PC-3 (cell line): ENCODE measurements at regions not wholly inside any gene's neighbourhood (a gene's known extent, or its start where the extent isn't known, plus 50 kb on each side); places are given as distances from the start of the nearest gene placed in this dataset.

ENCODE experiments used
- ATAC-seq: fragments of 200-7000 bp; cut with Tn5 transposase; 2 replicates; pipeline ENCODE4 v1.9.1; 2020; ENCODE audit warnings: mild to moderate bottlenecking, moderate library complexity
- BruUV-seq: library from RNA; stranded (reverse); fragments of 400-500 nt; replicated peaks from 2 replicates; lab custom pipeline; 2021; lab: Mats Ljungman, UMichigan
- CTCF ChIA-PET: fragments of 300-600 bp; sonication (Branson Sonifier 250); formaldehyde crosslinking; loops from one replicate; lab custom pipeline; 2022; ENCODE audit warnings: antibody characterized with exemption; lab: Charles Lee
- POLR2A ChIA-PET: fragments of 300-600 bp; sonication (Branson Sonifier 250); formaldehyde crosslinking; loops from one replicate; lab custom pipeline; 2022; ENCODE audit warnings: antibody characterized with exemption; ENCODE audit not compliant: unreplicated experiment; lab: Charles Lee
- DNase-seq: peaks from one replicate; pipeline ENCODE4 v3.0.0-alpha.2; 2015
- H2AFZ ChIP-seq: fragments of 300-600 bp; sonication (generic); 2 replicates; pipeline ENCODE4 v1.6.0; 2016; ENCODE audit warnings: antibody characterized with exemption, low read length
- H3F3A ChIP-seq: fragments of 300-600 bp; sonication (generic); one replicate; pipeline ENCODE4 v1.6.0; 2017; ENCODE audit warnings: antibody characterized with exemption, low read length, control low read depth, mild to moderate bottlenecking; ENCODE audit not compliant: unreplicated experiment
- H3K27ac ChIP-seq: fragments of 300-600 bp; sonication (generic); 2 replicates; pipeline ENCODE4 v1.5.1; 2016; ENCODE audit warnings: mild to moderate bottlenecking, low read length
- H3K27me3 ChIP-seq: fragments of 300-600 bp; sonication (generic); 2 replicates; pipeline ENCODE4 v1.6.1; 2016; ENCODE audit warnings: low read length, mixed read lengths
- H3K36me3 ChIP-seq: fragments of 300-600 bp; sonication (generic); 2 replicates; pipeline ENCODE4 v1.6.1; 2016; ENCODE audit warnings: low read depth, mixed run types, low read length, mixed read lengths
- H3K4me1 ChIP-seq: fragments of 300-600 bp; sonication (generic); 2 replicates; pipeline ENCODE4 v1.5.1; 2016; ENCODE audit warnings: low read length; ENCODE audit not compliant: insufficient read depth
- H3K4me2 ChIP-seq: fragments of 300-600 bp; sonication (generic); 2 replicates; pipeline ENCODE4 v1.6.0; 2016; ENCODE audit warnings: low read length
- H3K4me3 ChIP-seq: fragments of 300-600 bp; sonication (generic); 2 replicates; pipeline ENCODE4 v1.5.1; 2016; ENCODE audit warnings: mild to moderate bottlenecking, low read length, mixed read lengths
- H3K79me2 ChIP-seq: fragments of 300-600 bp; sonication (generic); 2 replicates; pipeline ENCODE4 v1.6.1; 2017; ENCODE audit warnings: low read length, mixed read lengths
- H3K9ac ChIP-seq: fragments of 300-600 bp; sonication (generic); 2 replicates; pipeline ENCODE4 v1.6.0; 2016; ENCODE audit warnings: mild to moderate bottlenecking, low read length
- H3K9me2 ChIP-seq: fragments of 300-600 bp; sonication (generic); replicated peaks from 2 replicates; pipeline ENCODE4 v1.6.1; 2016; ENCODE audit warnings: mixed run types, low read length, mixed read lengths
- H3K9me3 ChIP-seq: fragments of 300-600 bp; sonication (generic); 2 replicates; pipeline ENCODE4 v1.6.1; 2016; ENCODE audit warnings: low read length, mixed read lengths
- H4K20me1 ChIP-seq: fragments of 300-600 bp; sonication (generic); 2 replicates; pipeline ENCODE4 v1.6.1; 2016; ENCODE audit warnings: low read length, mixed read lengths
- CTCF ChIP-seq: fragments of 300-600 bp; sonication (generic); conservative IDR thresholded peaks from 2 replicates; pipeline ENCODE4 v1.5.1; 2017; ENCODE audit warnings: antibody characterized with exemption, low read depth, mild to moderate bottlenecking, low read length
- EZH2 ChIP-seq: fragments of 300-600 bp; sonication (generic); IDR thresholded peaks from one replicate; pipeline ENCODE4 v1.6.1; 2017; ENCODE audit warnings: antibody characterized with exemption, mild to moderate bottlenecking, low read length; ENCODE audit not compliant: unreplicated experiment
- EZH2phosphoT487 ChIP-seq: fragments of 300-600 bp; sonication (generic); IDR thresholded peaks from 2 replicates; pipeline ENCODE4 v1.6.1; 2018; ENCODE audit warnings: mild to moderate bottlenecking, antibody characterized with exemption, low read length, borderline replicate concordance
- intact Hi-C: fragments of 100-400 bp; cut with micrococcal nuclease; formaldehyde crosslinking; loops from 2 replicates; pipeline ENCODE4 v1.9.0; 2023

- Histone ChIP-seq H3K27me3 (no peaks in the 10 kb centered on the region), H3K4me1 (peaks cover 3% of the 10 kb centered on the region; the same call in 1 of the 2 replicates), H3F3A (no peaks in the 10 kb centered on the region), H4K20me1 (no peaks in the 10 kb centered on the region), H2AFZ (no peak overlapping the region), H3K4me3 (no peak overlapping the region), H3K79me2 (no peaks in the 10 kb centered on the region), H3K4me2 (peak overlapping the region; percentile 22; the same call in 1 of the 2 replicates), H3K36me3 (no peaks in the 10 kb centered on the region), H3K9ac (no peak overlapping the region), H3K9me3 (no peaks in the 10 kb centered on the region), H3K9me2 (no peaks in the 10 kb centered on the region), H3K27ac (no peak overlapping the region)
- no TSS peak for BruUV-seq
- intact Hi-C loops, result no loop called here
- POLR2A ChIA-PET, result no interaction called here
- DNase-seq (peak; percentile 53), ATAC-seq (peak; percentile 20; the same call in 1 of the 2 replicates)
- CTCF ChIA-PET, result no interaction called here
- TF ChIP-seq EZH2, result no peak
- TF ChIP-seq CTCF, result no peak
- TF ChIP-seq EZH2phosphoT487, result no peak
Observed at GRCh38 chr9:79353856-79354520, 217.8 kb upstream of the TLE4 start.

GRCh38 chr9:79357194-79357593 lies 214.6 kb upstream of the TLE4 start:
- no TSS peak for BruUV-seq
- Histone ChIP-seq H3K9me3 (no peaks in the 10 kb centered on the region), H3K4me2 (no peak overlapping the region), H3K79me2 (no peaks in the 10 kb centered on the region), H3K27me3 (no peaks in the 10 kb centered on the region), H3K9ac (no peak overlapping the region), H3K4me1 (peaks cover 20% of the 10 kb centered on the region), H4K20me1 (no peaks in the 10 kb centered on the region), H3F3A (no peaks in the 10 kb centered on the region), H3K27ac (no peak overlapping the region), H3K36me3 (no peaks in the 10 kb centered on the region), H2AFZ (no peak overlapping the region), H3K9me2 (no peaks in the 10 kb centered on the region), H3K4me3 (no peak overlapping the region)
- intact Hi-C loops, result no loop called here
- ChIA-PET CTCF (no interaction called here), POLR2A (no interaction called here)
- no peak for TF ChIP-seq EZH2phosphoT487
- no peak for TF ChIP-seq CTCF
- no peak for TF ChIP-seq EZH2
- ATAC-seq (no peak), DNase-seq (no peak)

GRCh38 chr9:79357616-79358015 lies 214.1 kb upstream of the TLE4 start:
- H3K27ac ChIP-seq, result no peak overlapping the region
- H3K27me3 ChIP-seq, result no peaks in the 10 kb centered on the region
- no peaks in the 10 kb centered on the region for H4K20me1 ChIP-seq
- H2AFZ ChIP-seq, result no peak overlapping the region
- no peaks in the 10 kb centered on the region for H3K9me3 ChIP-seq
- no peaks in the 10 kb centered on the region for H3K36me3 ChIP-seq
- BruUV-seq, result no TSS peak
- ChIA-PET CTCF (no interaction called here), POLR2A (no interaction called here)
- peaks cover 24% of the 10 kb centered on the region for H3K4me1 ChIP-seq
- H3K9me2 ChIP-seq, result no peaks in the 10 kb centered on the region
- no peak overlapping the region for H3K4me2 ChIP-seq
- H3K79me2 ChIP-seq, result no peaks in the 10 kb centered on the region
- no peaks in the 10 kb centered on the region for H3F3A ChIP-seq
- ATAC-seq (no peak), DNase-seq (no peak)
- no peak overlapping the region for H3K4me3 ChIP-seq
- H3K9ac ChIP-seq, result no peak overlapping the region
- no peak for TF ChIP-seq EZH2phosphoT487
- TF ChIP-seq CTCF, result no peak
- TF ChIP-seq EZH2, result no peak
- intact Hi-C loops, result no loop called here
